ENCODE measurements at regions not wholly inside any gene's neighbourhood (a gene's known extent, or its start where the extent isn't known, plus 50 kb on each side); places are given as distances from the start of the nearest gene placed in this dataset.

GRCh38 chr6:5946701-5947100 is 60.0 kb downstream of the NRN1 start:
- no peak for DNase-seq

- no peak for DNase-seq
These were observed 60.5 kb downstream of the NRN1 start for GRCh38 chr6:5946181-5946580.

- DNase-seq: no peak
These were observed 63.1 kb downstream of the NRN1 start for GRCh38 chr6:5943591-5943990.

- DNase-seq: no peak
These were observed 64.1 kb downstream of the NRN1 start for GRCh38 chr6:5942591-5942990.

GRCh38 chr6:5941188-5941587 is 65.5 kb downstream of the NRN1 start:
- DNase-seq: no peak

GRCh38 chr6:5938934-5939333 is 67.8 kb downstream of the NRN1 start:
- DNase-seq: no peak

GRCh38 chr6:5937936-5938706 is 68.6 kb downstream of the NRN1 start:
- no peak for DNase-seq

GRCh38 chr6:5937169-5937909 is 69.4 kb downstream of the NRN1 start:
- no peak for DNase-seq

GRCh38 chr6:5936631-5937030 is 70.1 kb downstream of the NRN1 start:
- DNase-seq: no peak

- no peak for DNase-seq
These were observed 70.6 kb downstream of the NRN1 start for GRCh38 chr6:5936140-5936539.

GRCh38 chr6:5930968-5931367 is 75.8 kb downstream of the NRN1 start:
- no peak for DNase-seq

GRCh38 chr6:5930143-5930770 is 76.5 kb downstream of the NRN1 start:
- no peak for DNase-seq

- no peak for DNase-seq
These were observed 82.9 kb downstream of the NRN1 start for GRCh38 chr6:5923840-5924239.

GRCh38 chr6:5922230-5922629 is 84.5 kb downstream of the NRN1 start:
- no peak for DNase-seq

GRCh38 chr6:5909721-5910120 is 97.0 kb downstream of the NRN1 start:
- DNase-seq: no peak

- no peak for DNase-seq
These were observed 99.9 kb downstream of the NRN1 start for GRCh38 chr6:5906842-5907241.

GRCh38 chr6:5906340-5906670 is 100.4 kb downstream of the NRN1 start:
- DNase-seq: no peak

GRCh38 chr6:5905431-5906339 is 101.0 kb downstream of the NRN1 start:
- DNase-seq: no peak

GRCh38 chr6:5904532-5904931 is 102.2 kb downstream of the NRN1 start:
- DNase-seq: no peak

- no peak for DNase-seq
These were observed 107.3 kb downstream of the NRN1 start for GRCh38 chr6:5899216-5900045.

- DNase-seq: no peak
These were observed 108.2 kb downstream of the NRN1 start for GRCh38 chr6:5898563-5898962.

GRCh38 chr6:5898102-5898501 is 108.6 kb downstream of the NRN1 start:
- DNase-seq: no peak

All from stimulated activated CD4-positive, alpha-beta T cell treated with anti-CD3 and anti-CD28 coated beads, Interleukin-4, amount 100 ng/mL, for 4 hours (primary cell).